GM06990 (cell line): ENCODE measurements at regions not wholly inside any gene's neighbourhood (a gene's known extent, or its start where the extent isn't known, plus 50 kb on each side); places are given as distances from the start of the nearest gene placed in this dataset.

Source experiments
- DNase-seq: peaks from one replicate; pipeline ENCODE4 v3.0.0-alpha.2; 2011; ENCODE audit not compliant: insufficient read length; ENCODE audit errors: extremely low read depth
- H3K27me3 ChIP-seq: replicated peaks from 2 replicates; pipeline ENCODE4 v1.6.0; 2011; ENCODE audit warnings: low read length; ENCODE audit not compliant: control insufficient read depth, insufficient read depth
- H3K36me3 ChIP-seq: 2 replicates; pipeline ENCODE4 v1.5.1; 2011; ENCODE audit warnings: low read length; ENCODE audit not compliant: control insufficient read depth, insufficient read depth
- H3K4me3 ChIP-seq: replicated peaks from 2 replicates; pipeline ENCODE4 v1.5.1; 2011; ENCODE audit warnings: low read depth, mild to moderate bottlenecking, control low read depth, low read length
- CTCF ChIP-seq: IDR thresholded peaks from 2 replicates; pipeline ENCODE4 v1.5.1; 2011; ENCODE audit warnings: low read length, control low read depth, mild to moderate bottlenecking, inconsistent platforms; ENCODE audit not compliant: insufficient read depth, poor library complexity, severe bottlenecking

GRCh38 chr4:161222889-161223288, 940.9 kb downstream of the FSTL5 start:
- no peak for TF ChIP-seq CTCF
- no peaks in the 10 kb centered on the region for H3K36me3 ChIP-seq
- H3K27me3 ChIP-seq, result no peaks in the 10 kb centered on the region
- H3K4me3 ChIP-seq, result no peak overlapping the region
- DNase-seq, result no peak

GRCh38 chr4:161208564-161208963, 955.2 kb downstream of the FSTL5 start:
- Histone ChIP-seq H3K36me3 (no peaks in the 10 kb centered on the region), H3K4me3 (no peak overlapping the region), H3K27me3 (no peaks in the 10 kb centered on the region)
- no peak for DNase-seq
- no peak for TF ChIP-seq CTCF

GRCh38 chr4:161206528-161207080, 957.2 kb downstream of the FSTL5 start:
- Histone ChIP-seq H3K36me3 (no peaks in the 10 kb centered on the region), H3K27me3 (no peaks in the 10 kb centered on the region), H3K4me3 (no peak overlapping the region)
- no peak for DNase-seq
- TF ChIP-seq CTCF, result no peak

- Histone ChIP-seq H3K4me3 (no peak overlapping the region), H3K36me3 (no peaks in the 10 kb centered on the region), H3K27me3 (no peaks in the 10 kb centered on the region)
- no peak for DNase-seq
- no peak for TF ChIP-seq CTCF
Measured at GRCh38 chr4:161203865-161204264, 959.9 kb downstream of the FSTL5 start.

DNA sequence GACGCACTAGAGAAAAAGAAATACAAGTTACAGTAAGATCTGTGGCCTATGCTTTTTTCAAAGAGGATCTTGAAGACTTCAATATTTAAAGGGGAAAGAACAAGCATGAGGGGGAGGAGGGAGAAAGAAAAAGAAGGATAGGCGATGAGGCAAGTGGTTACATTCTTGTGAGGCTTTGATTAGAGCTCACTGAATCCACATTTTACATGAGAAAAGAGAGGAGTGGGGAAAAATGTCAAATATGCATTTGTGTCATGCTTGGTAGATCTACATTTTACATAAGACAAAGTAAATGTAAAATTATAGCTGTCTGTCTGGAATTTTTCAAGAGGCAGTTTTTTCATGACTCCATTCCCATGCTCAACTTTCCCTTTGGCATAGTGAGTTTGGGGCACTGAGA, 965.9 kb downstream of the FSTL5 start:
- DNase-seq, result no peak
- no peak overlapping the region for H3K4me3 ChIP-seq
- no peak for TF ChIP-seq CTCF
- H3K27me3 ChIP-seq, result no peaks in the 10 kb centered on the region
- H3K36me3 ChIP-seq, result no peaks in the 10 kb centered on the region

DNA sequence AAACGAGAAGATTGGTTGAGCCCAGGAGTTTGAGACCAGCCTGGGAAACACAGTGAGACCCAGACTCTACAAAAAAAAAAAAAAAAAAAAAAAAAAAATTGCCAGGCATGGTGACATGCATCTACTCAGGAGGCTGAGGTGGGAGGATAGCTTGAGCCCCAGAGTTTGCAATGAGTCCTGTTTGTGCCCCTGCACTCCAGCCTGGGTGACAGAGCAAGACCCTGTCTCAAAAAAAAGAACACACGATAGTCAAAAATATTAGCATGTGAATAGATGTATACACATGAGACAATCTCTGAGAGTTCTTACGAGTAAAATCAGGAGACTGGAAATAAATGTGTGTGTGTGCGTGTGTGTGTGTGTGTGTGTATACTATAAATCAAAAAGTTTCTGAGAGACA, 966.3 kb downstream of the FSTL5 start:
- H3K36me3 ChIP-seq, result no peaks in the 10 kb centered on the region
- H3K4me3 ChIP-seq, result no peak overlapping the region
- H3K27me3 ChIP-seq, result no peaks in the 10 kb centered on the region
- TF ChIP-seq CTCF, result no peak
- no peak for DNase-seq
